ENCODE measurements at regions not wholly inside any gene's neighbourhood (a gene's known extent, or its start where the extent isn't known, plus 50 kb on each side); places are given as distances from the start of the nearest gene placed in this dataset.

DNA sequence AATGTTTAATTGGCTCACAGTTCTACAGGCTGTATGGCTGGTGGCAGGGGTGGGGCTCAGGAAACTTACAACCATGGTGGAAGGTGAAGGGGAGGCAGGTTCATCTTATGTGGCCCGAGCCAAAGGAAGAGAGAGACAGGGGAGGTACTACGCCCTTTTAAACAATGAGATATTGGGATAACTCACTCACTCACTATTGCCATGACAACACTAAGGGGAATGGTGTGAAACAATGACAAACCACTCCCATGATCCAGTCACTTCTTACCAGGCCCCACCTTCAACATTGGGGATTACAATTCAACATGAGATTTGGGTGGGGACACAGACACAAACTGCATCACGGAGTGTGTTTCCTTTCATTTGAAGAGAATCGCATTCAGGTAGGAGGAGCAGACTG is 220.9 kb downstream of the GADD45G start (continued):
- TF ChIP-seq CTCF (IDR thresholded peaks at IDR 0.05) = no peak
- no peak for TF ChIP-seq FOSL2 (IDR thresholded peaks at IDR 0.05; ENCODE audit: borderline replicate concordance, low read depth)
- TF ChIP-seq SIN3A (IDR thresholded peaks at IDR 0.05; ENCODE audit: borderline replicate concordance, low read depth, low read length) = no peak
- TF ChIP-seq EZH2phosphoT487 (IDR thresholded peaks at IDR 0.05; ENCODE audit: borderline replicate concordance, low read depth) = no peak

GRCh38 chr9:89826186-89826585 is 221.4 kb downstream of the GADD45G start:
- Histone ChIP-seq H3K4me3 (ENCODE audit: low read depth in 2 of 2, low read length in 1 of 2) (no peak overlapping the region), H3K9me3 (no peaks in the 10 kb centered on the region), H2AFZ (ENCODE audit: low read depth) (no peak overlapping the region), H3K36me3 (replicated peaks in 1 of 2; ENCODE audit: control insufficient read depth in 1 of 2, insufficient read depth in 2 of 2, low read length in 1 of 2) (no peaks in the 10 kb centered on the region), H3K79me2 (ENCODE audit: insufficient read depth) (no peaks in the 10 kb centered on the region), H4K20me1 (ENCODE audit: insufficient read depth) (no peaks in the 10 kb centered on the region), H3K4me1 (ENCODE audit: control insufficient read depth in 1 of 2, insufficient read depth in 2 of 2, low read depth in 1 of 2, low read length in 1 of 2) (peaks cover 0 to 4% of the 10 kb centered on the region in 2 experiments; a peak in 2 of 4 replicates), H3K9ac (no peak overlapping the region), H3K27ac (ENCODE audit: low read depth in 2 of 2, low read length in 1 of 2) (no peak overlapping the region), H3F3A (replicated peaks; ENCODE audit: insufficient read depth) (no peaks in the 10 kb centered on the region), H3K27me3 (ENCODE audit: insufficient read depth) (no peaks in the 10 kb centered on the region), H3K4me2 (no peak overlapping the region), H3K9me2 (no peaks in the 10 kb centered on the region)
- ChIA-PET POLR2A (no interaction called here), CTCF (interaction anchor here (1.0 to 1.1 kb wide), 2 partner anchors 9 to 14 kb away, joined by 3 read pairs; no protein-coding TSS in a partner anchor)
- no peak for DNase-seq
- TF ChIP-seq GATA2 (CRISPR knock-in tag; IDR thresholded peaks at IDR 0.05) (no peak), USF1 (IDR thresholded peaks at IDR 0.05; ENCODE audit: borderline replicate concordance, low read depth) (no peak), RAD21 (IDR thresholded peaks at IDR 0.05; ENCODE audit: low read length) (no peak), CTCF (IDR thresholded peaks at IDR 0.05) (no peak), RXRA (IDR thresholded peaks at IDR 0.05; ENCODE audit: borderline replicate concordance, low read depth) (no peak)
- TF ChIP-seq, protein P1, sequence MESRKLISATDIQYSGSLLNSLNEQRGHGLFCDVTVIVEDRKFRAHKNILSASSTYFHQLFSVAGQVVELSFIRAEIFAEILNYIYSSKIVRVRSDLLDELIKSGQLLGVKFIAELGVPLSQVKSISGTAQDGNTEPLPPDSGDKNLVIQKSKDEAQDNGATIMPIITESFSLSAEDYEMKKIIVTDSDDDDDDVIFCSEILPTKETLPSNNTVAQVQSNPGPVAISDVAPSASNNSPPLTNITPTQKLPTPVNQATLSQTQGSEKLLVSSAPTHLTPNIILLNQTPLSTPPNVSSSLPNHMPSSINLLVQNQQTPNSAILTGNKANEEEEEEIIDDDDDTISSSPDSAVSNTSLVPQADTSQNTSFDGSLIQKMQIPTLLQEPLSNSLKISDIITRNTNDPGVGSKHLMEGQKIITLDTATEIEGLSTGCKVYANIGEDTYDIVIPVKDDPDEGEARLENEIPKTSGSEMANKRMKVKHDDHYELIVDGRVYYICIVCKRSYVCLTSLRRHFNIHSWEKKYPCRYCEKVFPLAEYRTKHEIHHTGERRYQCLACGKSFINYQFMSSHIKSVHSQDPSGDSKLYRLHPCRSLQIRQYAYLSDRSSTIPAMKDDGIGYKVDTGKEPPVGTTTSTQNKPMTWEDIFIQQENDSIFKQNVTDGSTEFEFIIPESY (IDR thresholded peaks at IDR 0.05; ENCODE audit: borderline replicate concordance, low read depth) = no peak
- WGBS (ENCODE audit: low lambda C conversion rate) = 32% methylated on average over 4 of the region's 8 CpGs

Measured in SK-N-SH (cell line).